ENCODE measurements at regions not wholly inside any gene's neighbourhood (a gene's known extent, or its start where the extent isn't known, plus 50 kb on each side); places are given as distances from the start of the nearest gene placed in this dataset.
A peak's percentile ranks its signal among the peaks of the same experiment; 100 is the strongest.

DNA sequence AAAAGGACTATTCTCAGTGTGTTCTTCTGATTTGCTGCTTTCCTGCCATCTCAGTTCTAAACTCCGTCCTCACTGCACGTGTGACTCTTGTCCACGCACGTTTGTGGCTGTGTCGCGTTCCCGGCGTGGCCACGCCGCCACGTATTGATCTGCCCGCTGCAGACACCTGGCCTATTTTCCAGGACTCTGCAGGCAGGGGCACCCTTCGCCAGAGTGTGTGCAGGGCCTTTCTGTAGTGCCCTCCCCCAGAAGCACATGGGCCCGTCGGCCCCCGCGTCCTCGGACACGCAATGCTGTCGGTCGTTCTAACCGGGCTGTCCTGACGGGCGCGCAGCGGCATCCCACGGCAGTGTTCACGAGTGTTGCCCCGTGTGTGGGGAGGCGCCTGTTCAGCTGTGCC is 87.6 kb downstream of the YTHDF1 start:
- no peak for DNase-seq (ENCODE audit: low read depth)

DNA sequence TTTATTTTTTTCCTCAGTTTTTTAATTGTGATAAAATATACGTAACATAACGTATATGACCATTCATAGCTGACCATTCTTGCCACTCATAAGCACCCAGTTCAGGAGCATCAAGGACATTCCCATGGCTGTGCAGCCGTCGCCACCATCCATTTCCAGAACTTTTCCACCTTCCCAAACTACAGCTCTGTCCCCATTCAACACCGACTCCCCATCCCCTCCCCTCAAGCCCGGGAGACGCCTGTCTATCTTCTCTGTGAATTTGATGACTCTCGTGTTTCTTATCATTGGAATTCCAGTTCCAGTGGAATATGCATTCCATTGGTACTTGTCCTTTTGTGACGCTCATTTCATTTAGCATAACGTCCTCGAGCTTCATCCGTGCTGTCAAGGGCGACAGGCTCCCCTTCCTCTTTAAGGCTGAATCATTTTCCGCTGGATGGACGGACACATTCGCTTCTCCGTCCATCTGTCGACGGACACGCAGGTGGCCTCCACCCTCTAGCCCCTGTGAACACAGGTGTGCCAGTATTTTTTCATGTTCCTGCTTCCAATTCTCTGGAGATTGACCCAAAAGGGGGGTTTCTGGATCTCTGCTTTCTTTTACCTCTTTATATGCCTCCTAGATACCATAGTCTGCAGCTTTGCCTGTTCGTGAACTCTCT is 88.1 kb downstream of the YTHDF1 start:
- DNase-seq (ENCODE audit: low read depth) = no peak

GRCh38 chr20:63126876-63127699 is 88.8 kb downstream of the YTHDF1 start:
- DNase-seq (ENCODE audit: low read depth) = no peak

- no peak for DNase-seq (ENCODE audit: low read depth)
Measured at GRCh38 chr20:63125838-63126601, 89.9 kb downstream of the YTHDF1 start.

DNA sequence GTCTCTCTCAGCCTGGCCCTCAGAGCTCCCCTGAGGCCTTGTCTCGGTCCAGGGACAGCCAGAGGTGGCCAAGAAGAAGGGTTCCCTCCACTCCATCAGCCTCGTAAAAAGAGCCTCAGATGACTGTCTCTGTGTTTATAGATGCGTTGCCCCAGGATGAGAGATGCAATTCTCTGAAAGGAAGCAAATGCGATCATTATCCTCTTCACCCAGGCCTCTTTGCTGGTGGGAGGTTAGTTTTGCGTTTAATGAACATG is 90.4 kb downstream of the YTHDF1 start:
- no peak for DNase-seq (ENCODE audit: low read depth)

DNA sequence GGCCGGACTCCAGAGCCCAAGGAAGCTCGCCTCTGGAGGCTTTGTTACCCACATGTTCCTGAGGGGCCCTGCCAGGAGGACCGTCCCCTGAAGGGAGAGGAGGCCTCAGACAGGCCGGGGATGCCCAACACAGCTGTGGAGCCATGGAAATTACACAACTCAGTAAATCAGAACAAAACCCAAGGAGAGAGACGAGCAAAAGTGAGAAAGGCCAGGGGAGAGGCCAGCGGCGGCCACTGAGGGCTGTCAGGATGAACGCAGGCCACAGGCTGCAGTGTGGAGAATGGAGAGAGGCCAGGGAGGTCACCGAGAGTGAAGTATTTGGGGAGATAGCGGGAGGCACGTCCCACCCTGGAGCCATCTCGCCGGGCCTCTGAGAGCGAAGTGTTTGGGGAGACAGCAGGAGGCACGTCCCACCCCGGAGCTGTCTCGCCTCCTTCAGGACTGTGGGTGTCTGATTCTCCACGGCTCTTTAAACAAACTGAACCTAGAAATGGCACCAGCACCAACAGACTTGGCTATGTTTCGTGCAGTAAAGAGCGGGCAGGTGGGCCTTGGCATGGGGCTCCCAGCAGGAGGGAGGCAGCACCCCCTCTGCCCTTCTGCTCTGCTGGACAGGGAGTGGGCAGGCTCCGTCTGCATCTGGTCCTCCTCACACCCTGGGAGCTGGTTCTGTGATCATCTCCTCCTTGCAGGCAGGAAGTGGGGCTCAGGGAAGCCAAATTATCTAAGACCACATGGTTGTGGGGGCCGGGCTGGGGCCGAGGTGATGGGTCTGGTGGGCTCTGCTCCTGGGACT is 91.0 kb downstream of the YTHDF1 start:
- DNase-seq (ENCODE audit: low read depth) = peak; percentile 27

DNA sequence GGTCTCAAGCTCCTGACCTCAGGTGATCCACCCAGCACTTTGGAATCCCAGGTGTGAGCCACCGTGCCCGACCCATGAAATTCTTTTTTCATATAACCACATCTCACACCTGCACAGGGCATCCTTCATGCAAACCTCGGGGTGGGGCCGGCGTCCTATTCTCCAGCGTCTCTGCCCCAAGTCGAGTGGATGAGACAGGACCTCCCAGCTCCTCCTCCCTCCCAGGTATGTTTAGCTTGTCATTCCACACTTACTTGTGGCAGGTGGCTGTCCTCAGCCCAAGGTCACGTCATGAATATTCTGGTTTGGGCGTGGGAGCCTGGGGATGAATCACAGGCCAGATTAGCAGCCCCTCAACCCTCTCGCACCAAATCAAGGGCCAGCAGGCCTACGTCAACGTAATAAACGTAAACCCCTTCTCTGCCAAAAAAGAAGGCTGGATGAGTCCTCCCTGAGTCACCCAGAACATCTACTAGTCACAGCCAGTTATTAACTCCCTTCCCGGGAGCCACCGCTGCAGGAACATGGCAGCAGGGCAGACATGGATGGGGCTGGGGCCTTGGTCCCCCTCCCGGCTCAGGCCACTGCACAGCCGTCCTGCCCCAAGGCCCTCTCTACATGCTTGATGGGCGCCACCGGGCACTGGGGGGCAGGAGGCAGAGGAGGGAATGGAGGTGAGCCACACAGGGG is 91.7 kb downstream of the YTHDF1 start:
- peak; percentile 77 for DNase-seq (ENCODE audit: low read depth)

- no peak for DNase-seq (ENCODE audit: low read depth)
Measured at GRCh38 chr20:63123331-63123741, 92.6 kb downstream of the YTHDF1 start.

- DNase-seq (ENCODE audit: low read depth) = no peak
Measured at GRCh38 chr20:63122626-63123025, 93.3 kb downstream of the YTHDF1 start.

- no peak for DNase-seq (ENCODE audit: low read depth)
Measured at GRCh38 chr20:63121749-63122405, 94.1 kb downstream of the YTHDF1 start.

DNA sequence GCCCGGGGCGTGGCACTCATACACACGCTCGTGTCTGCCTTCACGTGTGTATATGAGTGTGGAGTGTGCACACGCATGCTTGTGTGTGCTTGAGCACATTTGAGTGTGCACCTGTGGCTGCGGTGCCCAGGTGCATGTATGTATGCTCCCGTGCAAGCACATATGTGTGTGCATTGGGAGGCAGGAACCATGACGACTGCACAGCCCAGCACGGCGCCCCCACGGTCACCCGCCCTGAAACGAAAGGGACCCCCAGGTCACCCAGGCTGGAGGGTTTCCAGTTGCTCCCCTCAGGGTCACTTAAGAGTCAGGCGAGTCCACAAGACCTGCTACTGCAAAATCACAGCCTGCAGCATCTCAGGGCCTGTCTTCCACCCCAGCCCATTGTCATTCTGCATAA is 94.7 kb downstream of the YTHDF1 start:
- no peak for DNase-seq (ENCODE audit: low read depth)

GRCh38 chr20:63120808-63121090 is 95.2 kb downstream of the YTHDF1 start:
- no peak for DNase-seq (ENCODE audit: low read depth)

DNA sequence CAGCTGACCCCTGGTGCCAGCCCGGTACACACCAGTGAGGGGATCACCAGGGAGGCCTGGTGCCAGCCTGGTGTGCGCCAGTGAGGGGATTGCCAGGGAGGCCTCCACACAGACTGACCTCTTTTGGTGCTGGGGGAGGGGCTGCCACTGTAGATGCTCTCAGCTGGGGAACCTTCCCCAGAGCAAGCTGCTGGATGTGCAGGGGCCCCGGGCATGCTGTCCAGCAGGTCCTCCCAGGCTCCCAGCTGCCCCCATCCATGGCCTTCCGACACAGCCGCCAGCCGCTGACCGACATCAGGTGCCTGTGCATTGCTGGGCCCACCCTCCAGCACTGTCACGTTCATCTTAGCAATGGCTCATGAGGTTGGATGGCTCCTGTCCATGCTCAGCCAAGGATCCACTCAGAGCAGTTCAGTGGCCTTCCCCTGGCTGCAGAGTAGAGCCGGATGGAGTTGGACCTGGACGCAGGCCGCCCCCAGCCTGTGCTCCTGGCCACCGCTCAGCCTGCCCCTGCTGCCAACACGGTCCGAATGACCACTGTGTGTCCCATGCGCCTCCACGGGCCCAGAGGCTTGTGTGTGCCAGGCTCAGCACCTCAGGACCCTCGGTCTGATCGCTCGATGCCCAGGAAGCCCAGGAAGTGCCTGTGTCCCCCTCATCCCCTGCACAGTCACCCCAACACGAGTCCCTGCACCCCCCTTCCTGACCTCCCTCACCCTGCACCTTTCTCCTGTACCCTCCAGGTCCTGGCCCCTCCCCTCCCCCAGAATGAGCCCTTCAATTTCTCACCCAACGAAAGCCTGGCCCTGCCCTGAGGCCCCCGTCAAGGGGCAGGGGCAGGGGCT is 95.7 kb downstream of the YTHDF1 start:
- DNase-seq (ENCODE audit: low read depth) = no peak

GRCh38 chr20:63119121-63119962 is 96.6 kb downstream of the YTHDF1 start:
- DNase-seq (ENCODE audit: low read depth) = no peak

GRCh38 chr20:63118303-63119120 is 97.4 kb downstream of the YTHDF1 start:
- no peak for DNase-seq (ENCODE audit: low read depth)

DNA sequence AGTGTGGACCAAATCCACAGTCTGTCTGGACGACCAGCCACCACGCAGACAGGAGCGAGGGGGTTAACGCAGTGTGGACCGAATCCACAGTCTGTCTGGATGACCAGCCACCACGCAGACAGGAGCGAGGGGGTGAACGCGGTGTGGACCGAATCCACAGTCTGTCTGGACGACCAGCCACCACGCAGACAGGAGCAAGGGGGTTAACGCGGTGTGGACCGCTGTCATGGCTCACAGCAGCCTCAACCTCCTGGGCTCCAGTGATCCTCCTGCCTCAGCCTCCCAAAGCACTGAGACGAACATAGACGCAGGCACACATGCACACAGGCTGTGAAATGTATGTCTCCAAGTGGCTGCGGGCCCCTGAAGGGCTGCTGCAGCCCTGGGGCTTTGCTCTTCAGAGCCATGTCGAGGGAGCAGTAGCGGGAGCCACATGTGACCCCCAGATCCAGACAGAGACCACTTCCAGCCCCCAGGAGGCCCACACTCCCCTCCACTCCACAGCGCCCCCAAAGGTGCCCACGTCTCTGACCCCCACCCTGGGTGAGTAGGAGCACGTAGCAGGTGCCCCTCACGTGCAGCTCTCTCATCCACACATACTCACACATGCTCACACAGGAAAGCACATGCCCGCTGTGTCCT is 98.1 kb downstream of the YTHDF1 start:
- DNase-seq (ENCODE audit: low read depth) = no peak

DNA sequence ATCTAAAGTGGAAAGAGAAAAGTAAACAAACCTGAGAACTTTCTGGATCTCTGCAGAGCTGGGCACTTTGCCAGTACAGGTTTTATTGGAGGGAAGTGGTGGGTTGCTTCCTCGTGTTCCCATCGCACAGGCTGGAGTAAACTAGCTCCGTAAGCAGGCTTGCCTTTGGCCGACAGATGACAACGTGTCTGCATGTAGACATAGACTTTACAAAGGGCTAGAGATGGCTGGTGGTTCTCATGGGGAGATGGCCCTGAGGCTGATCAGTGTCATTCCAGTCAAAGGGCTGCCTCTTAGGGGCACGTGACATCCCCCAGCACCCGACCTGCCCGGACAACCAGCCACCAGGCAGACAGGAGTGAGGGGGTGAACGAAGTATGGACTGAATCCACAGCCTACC is 98.8 kb downstream of the YTHDF1 start:
- no peak for DNase-seq (ENCODE audit: low read depth)
